RWPE1 (cell line): ENCODE measurements at regions not wholly inside any gene's neighbourhood (a gene's known extent, or its start where the extent isn't known, plus 50 kb on each side); places are given as distances from the start of the nearest gene placed in this dataset.

Source experiments
- CTCF ChIA-PET: fragments of 350-600 bp; sonication (Branson Sonifier 250); formaldehyde crosslinking; extraction: SDS; loops from one replicate; lab custom pipeline; 2021; lab: Yijun Ruan, JAX
- POLR2A ChIA-PET: fragments of 400-600 bp; formaldehyde crosslinking; extraction: SDS; loops from one replicate; lab custom pipeline; 2020; ENCODE audit warnings: antibody characterized with exemption; ENCODE audit not compliant: low non-redundant PET; lab: Yijun Ruan, JAX
- DNase-seq: peaks from one replicate; pipeline ENCODE4 v3.0.0; 2012; ENCODE audit warnings: low spot score
- H3K27ac ChIP-seq: fragments of 450-650 bp; 2 replicates; pipeline ENCODE4 v1.5.1; 2017
- CTCF ChIP-seq: fragments of 450-650 bp; conservative IDR thresholded peaks from 2 replicates; pipeline ENCODE4 v1.5.1; 2017; ENCODE audit warnings: low read depth, mild to moderate bottlenecking

GRCh38 chr15:98043160-98044014 is 82.9 kb downstream of the ARRDC4 start:
- DNase-seq = no peak
- no peak for TF ChIP-seq CTCF
- ChIA-PET POLR2A (no interaction called here), CTCF (no interaction called here)
- no peak overlapping the region for H3K27ac ChIP-seq

GRCh38 chr15:98051734-98052133 is 91.2 kb downstream of the ARRDC4 start:
- TF ChIP-seq CTCF = no peak
- no peak overlapping the region for H3K27ac ChIP-seq
- CTCF ChIA-PET = no interaction called here
- POLR2A ChIA-PET = no interaction called here
- DNase-seq = no peak

- H3K27ac ChIP-seq = no peak overlapping the region
- ChIA-PET POLR2A (no interaction called here), CTCF (no interaction called here)
- no peak for TF ChIP-seq CTCF
- DNase-seq = no peak
These were observed 97.0 kb downstream of the ARRDC4 start for GRCh38 chr15:98057453-98057852.

GRCh38 chr15:98062869-98063268 is 102.4 kb downstream of the ARRDC4 start:
- no peak for TF ChIP-seq CTCF
- ChIA-PET CTCF (interaction anchor here (1.1 kb wide), 1 partner anchor 8 kb away, joined by 3 read pairs; no protein-coding TSS in a partner anchor), POLR2A (no interaction called here)
- H3K27ac ChIP-seq = no peak overlapping the region
- DNase-seq = no peak

GRCh38 chr15:98063315-98063714 is 102.8 kb downstream of the ARRDC4 start:
- DNase-seq = no peak
- CTCF ChIA-PET = interaction anchor here (1.1 kb wide), 1 partner anchor 8 kb away, joined by 3 read pairs; no protein-coding TSS in a partner anchor
- TF ChIP-seq CTCF = no peak
- no peak overlapping the region for H3K27ac ChIP-seq
- POLR2A ChIA-PET = no interaction called here

GRCh38 chr15:98063871-98064270 is 103.4 kb downstream of the ARRDC4 start:
- no peak for DNase-seq
- H3K27ac ChIP-seq = no peak overlapping the region
- TF ChIP-seq CTCF = no peak
- ChIA-PET POLR2A (no interaction called here), CTCF (no interaction called here)
